Activated CD4-positive, alpha-beta T cell treated with anti-CD3 and anti-CD28 coated beads for 4 hours (primary cell): ENCODE measurements at regions not wholly inside any gene's neighbourhood (a gene's known extent, or its start where the extent isn't known, plus 50 kb on each side); places are given as distances from the start of the nearest gene placed in this dataset.

Experiments
- DNase-seq, 2 donors: peaks; one replicate each; pipeline ENCODE4 v3.0.0-alpha.2; 2020

- no peak for DNase-seq
These were observed 333.8 kb downstream of the CXCL12 start for GRCh38 chr10:44051091-44051490.

- DNase-seq, result no peak
These were observed 335.4 kb downstream of the CXCL12 start for GRCh38 chr10:44049301-44050015.

- DNase-seq, result no peak
These were observed 337.5 kb downstream of the CXCL12 start for GRCh38 chr10:44047361-44047760.

DNA sequence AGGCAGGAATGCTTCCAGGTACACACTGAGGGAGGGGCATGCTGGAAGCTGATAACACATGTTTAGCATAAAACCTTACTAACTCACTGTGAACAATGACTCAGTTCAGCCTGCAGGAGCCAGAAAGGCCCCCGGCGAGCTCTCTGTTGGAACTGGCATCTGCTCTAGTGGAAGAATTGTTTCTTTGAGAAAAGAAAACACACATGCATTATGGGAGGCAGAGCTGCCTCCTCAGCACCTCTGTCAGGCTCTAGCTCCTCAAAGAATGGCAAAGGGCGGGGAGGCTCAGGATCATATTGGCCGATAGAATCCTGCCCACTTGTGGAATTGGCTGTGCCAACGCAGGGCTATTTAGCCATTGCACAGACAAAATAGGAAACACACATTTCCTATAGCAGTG, 338.3 kb downstream of the CXCL12 start:
- no peak for DNase-seq

DNA sequence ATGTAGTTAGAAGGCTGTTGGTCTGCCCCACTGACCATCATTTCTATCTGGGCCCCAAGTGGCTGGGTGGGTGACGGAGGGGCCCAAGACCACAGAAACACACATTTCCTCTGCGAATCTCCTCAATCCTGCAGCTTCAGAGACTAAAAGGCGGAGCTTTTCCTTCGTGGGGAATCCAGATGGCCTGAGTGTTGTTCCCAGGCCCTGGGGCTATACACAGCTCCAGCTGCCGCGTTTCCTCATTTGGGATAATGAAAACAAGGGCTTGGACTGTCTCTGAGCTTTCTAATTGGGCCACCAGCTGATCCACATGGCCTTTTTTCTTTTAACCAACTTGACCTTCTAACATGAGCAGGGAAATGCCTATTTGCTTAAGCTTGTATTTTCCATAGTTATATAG, 339.9 kb downstream of the CXCL12 start:
- no peak for DNase-seq

GRCh38 chr10:44044549-44044948, 340.3 kb downstream of the CXCL12 start:
- no peak for DNase-seq

DNA sequence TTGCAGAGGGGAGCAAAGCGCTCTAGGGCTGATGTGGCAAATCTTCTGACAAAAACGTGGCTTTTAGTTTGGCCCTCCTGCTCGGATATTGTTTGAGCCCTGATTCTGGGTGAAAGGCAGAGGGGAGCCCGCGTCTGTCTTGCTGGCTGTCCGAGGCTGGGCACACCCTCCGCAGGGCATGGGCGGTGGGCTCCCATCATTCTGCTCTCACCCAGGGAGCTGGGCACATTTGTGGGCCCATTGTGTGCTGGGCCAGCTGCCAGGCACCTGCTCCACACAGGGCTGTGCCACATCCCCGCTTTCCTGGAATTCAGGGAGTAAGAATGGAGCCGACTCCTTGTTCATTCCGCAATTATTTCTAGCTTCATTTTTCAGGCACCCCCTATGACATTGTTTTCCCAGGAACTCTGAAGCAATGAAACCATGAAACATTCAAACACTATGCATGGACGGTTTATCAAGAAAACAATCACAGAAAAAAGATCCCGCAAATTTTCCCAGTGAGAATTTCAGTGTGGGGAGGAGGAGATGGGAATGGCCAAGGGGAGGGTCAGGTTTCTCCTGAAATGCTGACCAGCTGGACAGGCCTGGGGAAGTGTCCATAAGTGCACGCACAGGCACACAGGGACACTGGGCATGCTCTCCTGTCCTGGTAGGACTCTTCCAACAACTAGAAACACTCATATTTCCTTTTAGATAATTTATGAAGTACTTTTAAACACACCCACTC, 341.1 kb downstream of the CXCL12 start:
- DNase-seq, result no peak

GRCh38 chr10:44042926-44043602, 341.8 kb downstream of the CXCL12 start:
- no peak for DNase-seq

- no peak for DNase-seq
These were observed 342.7 kb downstream of the CXCL12 start for GRCh38 chr10:44042075-44042770.

GRCh38 chr10:44039599-44039998, 345.3 kb downstream of the CXCL12 start:
- no peak for DNase-seq

DNA sequence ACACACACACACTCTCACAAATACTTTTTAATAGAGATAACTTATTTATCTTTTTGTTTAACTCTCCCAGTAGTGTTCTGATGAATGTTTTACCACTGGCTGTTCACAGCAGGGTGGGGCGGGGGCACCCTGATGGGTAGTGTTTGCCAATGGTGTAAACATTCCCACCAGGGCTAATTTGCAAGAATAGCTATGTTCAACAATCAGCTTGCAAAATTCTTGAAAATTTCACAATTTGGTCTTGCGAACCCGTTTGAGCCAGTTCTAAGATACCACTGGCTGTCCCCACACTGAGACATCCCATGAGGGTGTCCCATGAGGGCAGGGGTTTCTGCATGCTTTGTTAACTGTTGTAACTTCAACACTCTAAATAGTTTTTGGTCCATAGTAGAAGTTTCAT, 348.5 kb downstream of the CXCL12 start:
- no peak for DNase-seq

DNA sequence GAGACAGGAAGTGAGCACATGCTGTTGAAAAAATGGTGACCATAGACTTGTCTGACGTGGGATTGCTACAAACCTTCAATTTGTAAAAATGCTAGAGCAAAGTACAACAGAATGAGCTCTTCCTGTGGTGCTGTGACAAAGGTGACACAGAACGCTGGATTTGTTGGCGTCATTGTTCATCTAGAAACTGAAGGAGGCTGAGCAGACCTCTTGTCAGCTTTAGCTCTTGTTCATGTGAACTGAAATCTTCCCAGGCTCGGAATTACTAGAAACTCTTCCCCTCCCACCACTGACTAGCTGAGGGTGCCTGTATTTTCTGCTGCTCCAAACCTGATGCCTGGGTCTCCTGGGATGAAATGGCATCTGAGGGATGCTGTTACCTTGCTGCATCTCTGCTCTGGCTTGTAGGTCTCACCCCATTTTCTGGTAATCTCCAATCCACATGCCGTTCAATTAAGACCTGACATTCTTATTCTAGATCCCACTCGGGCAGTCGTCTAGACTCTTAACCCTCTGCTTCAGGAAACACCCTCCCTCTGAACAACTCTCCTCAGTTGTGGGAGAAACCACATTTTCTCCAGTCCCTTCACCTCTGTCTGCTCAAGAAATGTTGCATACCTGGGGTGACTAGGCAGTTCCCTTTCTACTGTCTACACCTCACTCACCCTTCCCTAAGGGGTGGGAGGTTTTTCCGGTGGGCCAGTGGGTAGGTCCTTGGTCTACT, 349.3 kb downstream of the CXCL12 start:
- no peak for DNase-seq

- no peak for DNase-seq
These were observed 350.0 kb downstream of the CXCL12 start for GRCh38 chr10:44034946-44035345.

DNA sequence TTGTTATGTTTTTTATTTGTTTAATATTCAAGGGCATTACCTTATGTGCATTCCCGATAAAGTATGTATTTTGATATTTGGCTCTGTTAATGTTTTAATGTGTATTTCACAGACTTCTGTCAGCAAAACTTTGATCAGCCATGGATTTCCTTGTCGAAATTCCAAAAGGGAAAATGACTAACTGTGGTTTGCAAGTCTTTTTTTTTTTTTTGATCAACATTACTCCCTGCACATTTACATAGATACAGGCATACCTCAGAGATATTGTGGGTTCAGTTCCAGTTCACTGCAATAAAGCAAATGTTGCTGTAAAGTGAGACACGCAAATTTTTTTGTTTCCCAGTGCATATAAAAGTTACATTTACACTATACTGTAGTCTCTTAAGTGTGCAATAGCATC, 351.9 kb downstream of the CXCL12 start:
- DNase-seq, result no peak

DNA sequence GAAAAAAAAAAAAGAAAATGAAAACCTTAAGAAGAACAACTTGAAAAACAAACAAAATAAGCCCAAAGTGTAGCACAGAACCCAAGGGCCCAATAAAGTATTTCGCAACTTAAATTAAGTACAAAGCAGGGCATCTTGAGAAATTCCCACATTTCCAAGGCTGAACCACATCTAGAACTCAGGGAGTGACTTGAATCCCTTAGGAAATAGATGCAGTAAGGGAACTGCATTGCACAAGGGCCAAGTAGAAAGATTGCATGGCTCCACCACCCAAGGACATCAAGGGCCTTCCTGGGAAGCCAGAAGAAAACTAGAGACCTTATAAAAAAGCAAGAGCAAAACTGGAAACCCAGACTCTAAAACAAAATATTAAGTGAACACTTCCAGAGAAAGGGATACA, 352.7 kb downstream of the CXCL12 start:
- no peak for DNase-seq

GRCh38 chr10:44030738-44031137, 354.2 kb downstream of the CXCL12 start:
- no peak for DNase-seq

DNA sequence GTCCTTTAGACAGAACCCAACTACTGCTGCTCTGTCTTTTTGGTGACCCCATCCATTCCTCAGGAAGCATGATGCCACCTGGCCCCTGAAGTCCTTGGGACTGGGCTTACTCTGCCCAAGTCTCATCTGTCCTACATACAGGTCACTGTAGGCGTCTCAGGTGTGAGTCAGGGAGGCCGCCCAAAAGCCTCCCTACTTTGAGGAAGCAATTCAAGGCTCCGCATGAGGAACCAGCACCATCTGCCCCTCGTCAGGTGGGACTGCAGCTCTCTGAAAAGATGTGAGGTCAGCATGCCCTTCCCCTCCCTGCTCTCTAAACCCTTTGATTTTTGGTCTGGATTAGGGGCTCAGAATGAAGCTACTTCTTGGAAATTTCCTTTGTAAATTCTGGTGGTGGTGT, 354.8 kb downstream of the CXCL12 start:
- DNase-seq, result peak in 1 of 2 donors; percentile 7

GRCh38 chr10:44028384-44029137, 356.3 kb downstream of the CXCL12 start:
- DNase-seq, result no peak

DNA sequence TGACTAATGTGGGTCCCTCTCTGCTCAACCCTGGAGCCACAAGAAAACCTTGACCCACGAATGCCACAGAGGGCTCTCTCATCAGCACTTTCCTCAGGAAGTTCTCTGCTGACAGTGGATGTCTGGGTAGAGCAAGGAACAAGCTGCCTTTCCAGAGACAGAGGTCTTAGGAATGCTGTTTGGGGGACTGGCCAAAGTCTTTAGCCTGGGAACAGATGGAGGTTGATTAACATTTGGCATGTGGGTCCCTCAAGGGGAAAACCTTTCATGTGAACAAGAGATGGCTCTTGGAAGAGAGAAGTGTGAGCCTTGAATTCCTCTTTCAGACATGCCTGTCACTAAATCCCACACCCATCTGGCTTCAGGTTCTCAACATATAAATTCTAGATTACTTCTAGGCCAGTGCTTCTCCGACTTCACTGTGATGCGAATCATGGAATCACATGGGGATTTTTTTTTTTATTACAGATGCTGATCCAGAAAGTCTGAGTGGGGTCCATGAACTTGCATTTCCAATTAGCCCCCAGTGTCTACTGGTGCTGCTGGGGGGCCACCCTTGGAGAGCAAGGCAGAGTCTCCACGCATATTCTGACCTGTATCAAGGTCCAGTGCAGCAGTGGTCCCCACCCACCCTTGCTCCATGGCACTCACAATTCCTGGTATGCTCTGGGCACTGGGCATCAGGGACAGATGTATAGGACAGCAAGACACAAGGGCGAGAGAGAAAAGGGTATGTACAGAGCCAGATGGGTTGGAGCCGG, 360.4 kb downstream of the CXCL12 start:
- DNase-seq, result no peak

DNA sequence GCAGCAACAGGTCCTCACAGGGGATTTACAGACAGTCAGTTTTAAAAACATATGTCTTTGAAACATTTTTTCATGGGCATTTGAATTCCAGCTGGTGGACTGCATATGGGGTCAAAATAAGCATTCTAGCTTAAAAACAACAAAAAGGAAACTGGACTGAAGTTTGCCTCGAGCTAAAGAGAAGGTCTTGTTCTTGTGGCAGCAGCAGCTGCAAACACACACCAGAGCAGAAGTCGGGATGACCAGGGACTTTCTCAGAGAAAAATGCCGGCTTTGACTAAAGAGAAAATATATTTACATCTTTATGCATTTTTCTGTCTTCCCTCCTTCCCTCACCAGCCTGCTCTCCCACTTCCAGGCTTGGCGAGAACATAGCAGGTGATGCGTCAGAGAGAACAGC, 361.4 kb downstream of the CXCL12 start:
- no peak for DNase-seq

DNA sequence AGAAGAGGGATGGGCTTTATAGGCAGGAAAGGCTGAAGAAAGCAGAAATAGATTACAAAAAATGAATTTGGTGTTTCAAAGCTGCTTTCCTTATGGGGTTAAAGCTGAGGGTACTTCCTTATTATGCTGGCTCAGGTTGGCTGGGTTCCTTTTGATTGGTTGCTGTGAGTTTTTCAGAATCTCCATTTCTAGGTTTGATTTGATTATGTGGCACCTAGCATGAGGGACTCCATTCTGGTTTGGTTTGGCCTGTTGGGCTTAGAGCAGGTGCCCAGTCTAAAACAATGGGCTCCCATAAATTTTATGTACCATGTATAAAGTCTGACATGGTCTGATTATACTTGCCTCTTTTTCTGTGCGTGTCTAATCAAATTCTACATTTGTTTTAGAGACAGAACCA, 362.7 kb downstream of the CXCL12 start:
- DNase-seq, result no peak
